GM21390 (cell line): ENCODE measurements at regions not wholly inside any gene's neighbourhood (a gene's known extent, or its start where the extent isn't known, plus 50 kb on each side); places are given as distances from the start of the nearest gene placed in this dataset.
"Not testable (repeated sequence)": the region's sequence is repeated elsewhere in the genome, so short reads cannot be mapped to it uniquely, and the experiment has no call there.

Source experiments
- ATAC-seq: cut with Tn5 transposase; IDR thresholded peaks from one replicate; pipeline ENCODE4 v1.9.1; 2021; ENCODE audit not compliant: unreplicated experiment

GRCh38 chr21:35811191-35811806, 249.0 kb downstream of the SETD4 start:
- ATAC-seq, result no peak

GRCh38 chr21:35810431-35810970, 249.8 kb downstream of the SETD4 start:
- ATAC-seq, result no peak

GRCh38 chr21:35801391-35801790, 258.9 kb downstream of the SETD4 start:
- ATAC-seq, result no peak

GRCh38 chr21:35800796-35801385, 259.4 kb downstream of the SETD4 start:
- not testable (repeated sequence) for ATAC-seq

- ATAC-seq, result no peak
These were observed 263.5 kb downstream of the SETD4 start for GRCh38 chr21:35796844-35797243.

GRCh38 chr21:35794527-35794926, 265.8 kb downstream of the SETD4 start:
- ATAC-seq, result not testable (repeated sequence)

GRCh38 chr21:35792569-35793305, 267.6 kb downstream of the SETD4 start:
- ATAC-seq, result no peak

GRCh38 chr21:35791541-35792325, 268.6 kb downstream of the SETD4 start:
- ATAC-seq, result no peak

- no peak for ATAC-seq
These were observed 276.6 kb downstream of the SETD4 start for GRCh38 chr21:35783721-35784120.

GRCh38 chr21:35782667-35783066, 277.7 kb downstream of the SETD4 start:
- no peak for ATAC-seq

- no peak for ATAC-seq
These were observed 279.3 kb downstream of the SETD4 start for GRCh38 chr21:35780983-35781382.

- ATAC-seq, result no peak
These were observed 280.4 kb downstream of the SETD4 start for GRCh38 chr21:35779690-35780570.

- ATAC-seq, result no peak
These were observed 281.2 kb downstream of the SETD4 start for GRCh38 chr21:35779167-35779566.

GRCh38 chr21:35777081-35777480, 283.2 kb downstream of the SETD4 start:
- ATAC-seq, result no peak

GRCh38 chr21:35775778-35776544, 284.4 kb downstream of the SETD4 start:
- ATAC-seq, result no peak

GRCh38 chr21:35770101-35770945, 290.0 kb downstream of the SETD4 start:
- no peak for ATAC-seq

- no peak for ATAC-seq
These were observed 292.1 kb downstream of the SETD4 start for GRCh38 chr21:35768187-35768586.

- no peak for ATAC-seq
These were observed 295.7 kb downstream of the SETD4 start for GRCh38 chr21:35764586-35764985.

GRCh38 chr21:35764077-35764476, 296.2 kb downstream of the SETD4 start:
- ATAC-seq, result no peak
